Gastrocnemius medialis (tissue), 4 donors: ENCODE measurements at regions not wholly inside any gene's neighbourhood (a gene's known extent, or its start where the extent isn't known, plus 50 kb on each side); places are given as distances from the start of the nearest gene placed in this dataset.

Experiments
- ATAC-seq, 2 donors: fragments of 150-250 bp; one replicate each; pipeline ENCODE4 v1.9.1; 2016
- DNase-seq, 2 donors: peaks; one replicate each; pipeline ENCODE4 v3.0.0-alpha.2; 2019
- H3K27ac ChIP-seq, 4 donors: fragments of 200-600 bp; sonication (generic); 1 replicate in 1 of 4; 2 replicates in 3 of 4; pipeline ENCODE4 v1.5.1; 2016 to 2018; ENCODE audit warnings: mild to moderate bottlenecking in 2 of 4, moderate library complexity in 1 of 4
- H3K27me3 ChIP-seq, 3 donors: fragments of 200-600 bp; sonication (generic) in 2 of 3; 1 replicate in 1 of 3; 2 replicates in 2 of 3; pipeline versions ENCODE4 v1.5.1 to v1.6.0; 2016 to 2019; ENCODE audit warnings: mild to moderate bottlenecking in 1 of 3, moderate library complexity in 1 of 3
- H3K36me3 ChIP-seq, 2 donors: fragments of 200-600 bp; sonication (generic) in 1 of 2; one replicate each; pipeline ENCODE4 v1.5.1; 2017 to 2018
- H3K4me1 ChIP-seq, 2 donors: fragments of 200-600 bp; sonication (generic) in 1 of 2; one replicate each; pipeline ENCODE4 v1.5.1; 2016 to 2017; ENCODE audit warnings: mild to moderate bottlenecking in 2 of 2
- H3K4me3 ChIP-seq, 4 donors: fragments of 200-600 bp; sonication (generic) in 3 of 4; 1 replicate in 1 of 4; 2 replicates in 3 of 4; pipeline ENCODE4 v1.5.1; 2016 to 2019; ENCODE audit warnings: mild to moderate bottlenecking in 2 of 4
- H3K9me3 ChIP-seq, 3 donors: fragments of 200-600 bp; sonication (generic) in 2 of 3; 1 replicate in 1 of 3; 2 replicates in 2 of 3; pipeline ENCODE4 v1.5.1; 2016 to 2019
- POLR2A ChIP-seq, 2 donors: fragments of 450-650 bp; IDR thresholded peaks; one replicate each; pipeline ENCODE4 v1.6.1; 2017; ENCODE audit warnings: antibody characterized with exemption in 2 of 2, mild to moderate bottlenecking in 2 of 2, moderate library complexity in 2 of 2
- in situ Hi-C, 4 donors: fragments of 200-750 bp; cut with MboI; loops; one replicate each; pipeline versions ENCODE4 v1.15.0 to v1.8.0; 2017; ENCODE audit warnings: low sequenced_read_pairs in 4 of 4
- intact Hi-C: fragments of 100-400 bp; cut with DNase I; formaldehyde crosslinking; loops from one replicate; pipeline ENCODE4 v1.15.1; 2023; ENCODE audit warnings: low total_unique reads
- TF ChIP-seq, protein P1 (sequence below), 5 experiments: fragments of 450-650 bp in 3 of 5; fragments of 200-600 bp in 2 of 5; sonication (generic) in 2 of 5; IDR thresholded peaks in 4 of 5; conservative IDR thresholded peaks in 1 of 5; 1 replicate in 4 of 5; 2 replicates in 1 of 5; pipeline ENCODE4 v1.5.1; 2016 to 2019; ENCODE audit warnings: antibody characterized with exemption in 5 of 5, mild to moderate bottlenecking in 3 of 5, moderate library complexity in 3 of 5

DNA sequence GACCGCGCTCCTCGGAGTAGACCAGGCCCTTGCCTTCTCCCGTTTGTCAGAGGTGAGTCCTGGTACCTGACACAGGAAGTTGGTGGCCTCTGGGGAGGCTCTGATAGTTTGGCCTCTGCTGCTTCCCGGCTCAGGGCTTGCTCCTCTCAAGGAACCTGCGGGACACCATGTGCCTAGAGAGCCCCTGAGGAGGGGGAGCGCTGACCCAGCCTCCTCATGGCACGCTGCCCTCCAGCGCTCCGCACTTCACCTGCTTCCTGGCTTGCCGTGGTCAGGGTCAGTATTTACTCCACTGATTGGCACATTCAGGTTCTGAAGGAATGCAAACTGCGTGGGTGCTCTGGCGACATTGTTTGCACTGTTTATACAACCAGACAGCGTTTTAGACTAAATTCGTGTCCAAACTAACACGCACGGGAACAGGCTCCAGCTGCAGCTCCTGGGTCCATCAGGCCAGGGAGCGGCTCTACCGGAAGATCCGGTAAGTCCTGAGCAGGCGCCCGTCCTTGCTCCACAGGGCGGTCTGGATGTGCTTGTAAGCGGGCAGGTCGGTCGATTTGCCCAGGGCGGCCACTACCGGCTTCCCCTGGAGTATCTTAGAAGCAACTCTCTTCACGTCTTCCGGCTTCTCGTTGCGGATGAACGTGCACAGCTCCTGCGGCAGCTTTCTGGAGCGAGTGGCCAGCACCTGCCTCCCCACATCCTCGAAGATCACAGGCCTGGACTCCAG is 121.6 kb upstream of the GRID2 start:
- no peak overlapping the region for H3K4me3 ChIP-seq
- H3K27me3 ChIP-seq = no peaks in the 10 kb centered on the region
- intact Hi-C loops (no loop called here), in situ Hi-C loops (no loop called here)
- no peaks in the 10 kb centered on the region for H3K9me3 ChIP-seq
- H3K27ac ChIP-seq = no peak overlapping the region
- ATAC-seq = no peak
- H3K4me1 ChIP-seq = no peaks in the 10 kb centered on the region
- DNase-seq = peak in 1 of 2 donors; percentile 9
- no peak for TF ChIP-seq POLR2A (IDR thresholded peaks at IDR 0.05)
- no peaks in the 10 kb centered on the region for H3K36me3 ChIP-seq

GRCh38 chr4:92182736-92183407 is 120.9 kb upstream of the GRID2 start:
- TF ChIP-seq POLR2A (IDR thresholded peaks at IDR 0.05) = no peak
- TF ChIP-seq, protein P1, sequence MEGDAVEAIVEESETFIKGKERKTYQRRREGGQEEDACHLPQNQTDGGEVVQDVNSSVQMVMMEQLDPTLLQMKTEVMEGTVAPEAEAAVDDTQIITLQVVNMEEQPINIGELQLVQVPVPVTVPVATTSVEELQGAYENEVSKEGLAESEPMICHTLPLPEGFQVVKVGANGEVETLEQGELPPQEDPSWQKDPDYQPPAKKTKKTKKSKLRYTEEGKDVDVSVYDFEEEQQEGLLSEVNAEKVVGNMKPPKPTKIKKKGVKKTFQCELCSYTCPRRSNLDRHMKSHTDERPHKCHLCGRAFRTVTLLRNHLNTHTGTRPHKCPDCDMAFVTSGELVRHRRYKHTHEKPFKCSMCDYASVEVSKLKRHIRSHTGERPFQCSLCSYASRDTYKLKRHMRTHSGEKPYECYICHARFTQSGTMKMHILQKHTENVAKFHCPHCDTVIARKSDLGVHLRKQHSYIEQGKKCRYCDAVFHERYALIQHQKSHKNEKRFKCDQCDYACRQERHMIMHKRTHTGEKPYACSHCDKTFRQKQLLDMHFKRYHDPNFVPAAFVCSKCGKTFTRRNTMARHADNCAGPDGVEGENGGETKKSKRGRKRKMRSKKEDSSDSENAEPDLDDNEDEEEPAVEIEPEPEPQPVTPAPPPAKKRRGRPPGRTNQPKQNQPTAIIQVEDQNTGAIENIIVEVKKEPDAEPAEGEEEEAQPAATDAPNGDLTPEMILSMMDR (IDR thresholded peaks at IDR 0.05 in 4 of 5, conservative IDR thresholded peaks at IDR 0.05 in 1 of 5) = no peak
- Histone ChIP-seq H3K4me1 (no peaks in the 10 kb centered on the region), H3K36me3 (no peaks in the 10 kb centered on the region), H3K9me3 (no peaks in the 10 kb centered on the region), H3K4me3 (no peak overlapping the region), H3K27ac (no peak overlapping the region), H3K27me3 (no peaks in the 10 kb centered on the region)
- intact Hi-C loops = no loop called here
- ATAC-seq (no peak), DNase-seq (no peak)
- in situ Hi-C loops = no loop called here

GRCh38 chr4:92183825-92184224 is 119.9 kb upstream of the GRID2 start:
- in situ Hi-C loops (no loop called here), intact Hi-C loops (no loop called here)
- no peak overlapping the region for H3K4me3 ChIP-seq
- H3K9me3 ChIP-seq = no peaks in the 10 kb centered on the region
- no peaks in the 10 kb centered on the region for H3K36me3 ChIP-seq
- DNase-seq = no peak
- TF ChIP-seq, protein P1 (IDR thresholded peaks at IDR 0.05 in 4 of 5, conservative IDR thresholded peaks at IDR 0.05 in 1 of 5) = no peak
- no peak for TF ChIP-seq POLR2A (IDR thresholded peaks at IDR 0.05)
- H3K27me3 ChIP-seq = no peaks in the 10 kb centered on the region
- H3K27ac ChIP-seq = no peak overlapping the region
- H3K4me1 ChIP-seq = no peaks in the 10 kb centered on the region
- ATAC-seq = no peak

DNA sequence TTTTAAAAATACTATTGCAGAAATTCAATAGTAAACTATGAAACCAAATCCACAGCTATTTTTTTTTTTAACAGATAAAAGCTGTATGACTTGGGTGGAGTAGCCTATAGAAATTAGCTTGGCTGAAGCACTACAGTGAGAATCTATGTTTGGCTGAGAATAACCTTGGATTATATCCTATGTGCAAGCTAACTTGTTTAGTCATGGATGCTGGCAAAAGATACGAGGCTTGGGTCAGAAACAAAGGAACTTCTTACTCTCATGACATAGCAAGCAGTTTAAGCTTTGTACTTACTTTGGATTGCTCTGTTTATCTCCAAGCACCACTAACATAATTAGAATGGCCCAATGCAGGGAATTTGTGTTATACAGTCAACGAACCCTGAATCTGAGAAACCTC is 119.2 kb upstream of the GRID2 start:
- no peak overlapping the region for H3K4me3 ChIP-seq
- ATAC-seq (no peak), DNase-seq (no peak)
- H3K36me3 ChIP-seq = no peaks in the 10 kb centered on the region
- intact Hi-C loops = no loop called here
- TF ChIP-seq, protein P1 (IDR thresholded peaks at IDR 0.05 in 4 of 5, conservative IDR thresholded peaks at IDR 0.05 in 1 of 5) = no peak
- H3K27me3 ChIP-seq = no peaks in the 10 kb centered on the region
- H3K27ac ChIP-seq = no peak overlapping the region
- in situ Hi-C loops = no loop called here
- no peaks in the 10 kb centered on the region for H3K9me3 ChIP-seq
- no peaks in the 10 kb centered on the region for H3K4me1 ChIP-seq

DNA sequence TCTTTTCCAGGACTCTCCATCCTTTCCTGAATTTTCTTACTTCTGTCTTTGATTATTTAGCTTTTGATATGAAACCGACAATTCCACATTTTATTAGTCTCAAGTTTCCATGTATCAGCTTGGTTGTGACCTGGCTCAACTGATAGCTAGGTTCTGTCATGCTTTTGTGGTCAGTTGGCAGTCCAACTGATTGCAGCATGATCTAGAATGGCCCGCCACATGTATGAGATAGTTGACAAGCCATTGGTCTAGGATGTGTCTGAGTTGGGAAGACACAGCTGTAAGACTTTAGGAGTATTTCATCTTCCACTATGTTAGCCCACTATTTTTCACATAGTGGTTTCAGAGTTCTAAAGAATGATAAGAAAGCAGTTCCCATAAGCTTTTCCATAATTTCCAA is 117.5 kb upstream of the GRID2 start:
- intact Hi-C loops (no loop called here), in situ Hi-C loops (no loop called here)
- H3K9me3 ChIP-seq = no peaks in the 10 kb centered on the region
- H3K36me3 ChIP-seq = no peaks in the 10 kb centered on the region
- H3K4me3 ChIP-seq = no peak overlapping the region
- TF ChIP-seq POLR2A (IDR thresholded peaks at IDR 0.05) = no peak
- TF ChIP-seq, protein P1 (IDR thresholded peaks at IDR 0.05 in 4 of 5, conservative IDR thresholded peaks at IDR 0.05 in 1 of 5) = no peak
- H3K27ac ChIP-seq = no peak overlapping the region
- no peaks in the 10 kb centered on the region for H3K4me1 ChIP-seq
- H3K27me3 ChIP-seq = no peaks in the 10 kb centered on the region
- no peak for DNase-seq
- no peak for ATAC-seq
